GM19328 (cell line): ENCODE measurements at regions not wholly inside any gene's neighbourhood (a gene's known extent, or its start where the extent isn't known, plus 50 kb on each side); places are given as distances from the start of the nearest gene placed in this dataset.
"Not testable (repeated sequence)": the region's sequence is repeated elsewhere in the genome, so short reads cannot be mapped to it uniquely, and the experiment has no call there.

Experiments
- ATAC-seq: cut with Tn5 transposase; IDR thresholded peaks from one replicate; pipeline ENCODE4 v1.9.1; 2021; ENCODE audit warnings: mild to moderate bottlenecking, moderate library complexity; ENCODE audit not compliant: unreplicated experiment

GRCh38 chr1:8171751-8172464 lies 145.8 kb upstream of the ERRFI1 start:
- no peak for ATAC-seq

GRCh38 chr1:8170059-8170835 lies 144.1 kb upstream of the ERRFI1 start:
- no peak for ATAC-seq

GRCh38 chr1:8169364-8170058 lies 143.4 kb upstream of the ERRFI1 start:
- no peak for ATAC-seq

GRCh38 chr1:8167936-8168335 lies 141.8 kb upstream of the ERRFI1 start:
- no peak for ATAC-seq

GRCh38 chr1:8166406-8166805 lies 140.3 kb upstream of the ERRFI1 start:
- no peak for ATAC-seq

GRCh38 chr1:8165595-8166360 lies 139.7 kb upstream of the ERRFI1 start:
- ATAC-seq = no peak

GRCh38 chr1:8164670-8165069 lies 138.6 kb upstream of the ERRFI1 start:
- no peak for ATAC-seq

- no peak for ATAC-seq
Observed at GRCh38 chr1:8163039-8163438, 136.9 kb upstream of the ERRFI1 start.

- ATAC-seq = no peak
Observed at GRCh38 chr1:8162168-8162567, 136.1 kb upstream of the ERRFI1 start.

- no peak for ATAC-seq
Observed at GRCh38 chr1:8161546-8162105, 135.5 kb upstream of the ERRFI1 start.

GRCh38 chr1:8159470-8160024 lies 133.4 kb upstream of the ERRFI1 start:
- ATAC-seq = no peak

- ATAC-seq = no peak
Observed at GRCh38 chr1:8158995-8159394, 132.9 kb upstream of the ERRFI1 start.

GRCh38 chr1:8157765-8158164 lies 131.7 kb upstream of the ERRFI1 start:
- ATAC-seq = no peak

- no peak for ATAC-seq
Observed at GRCh38 chr1:8155528-8156186, 129.5 kb upstream of the ERRFI1 start.

- no peak for ATAC-seq
Observed at GRCh38 chr1:8154621-8155052, 128.5 kb upstream of the ERRFI1 start.

GRCh38 chr1:8153961-8154360 lies 127.9 kb upstream of the ERRFI1 start:
- ATAC-seq = no peak

- no peak for ATAC-seq
Observed at GRCh38 chr1:8152731-8153702, 126.9 kb upstream of the ERRFI1 start.

- ATAC-seq = no peak
Observed at GRCh38 chr1:8151647-8152046, 125.5 kb upstream of the ERRFI1 start.

- ATAC-seq = not testable (repeated sequence)
Observed at GRCh38 chr1:8149756-8150155, 123.6 kb upstream of the ERRFI1 start.
